K562 (cell line): ENCODE measurements at regions not wholly inside any gene's neighbourhood (a gene's known extent, or its start where the extent isn't known, plus 50 kb on each side); places are given as distances from the start of the nearest gene placed in this dataset.

Experiments used
- ATAC-seq: fragments of 200-7000 bp; cut with Tn5 transposase; 3 replicates; pipeline ENCODE4 v1.9.1; 2020; ENCODE audit warnings: moderate library complexity
- BruUV-seq: library from RNA; stranded (reverse); fragments of 400-500 nt; replicated peaks from 2 replicates; lab custom pipeline; 2021; lab: Mats Ljungman, UMichigan
- CTCF ChIA-PET: fragments of 300-600 bp; formaldehyde crosslinking; extraction: SDS; loops from one replicate; lab custom pipeline; 2021; ENCODE audit warnings: low intra/inter-chr PET ratio; lab: Yijun Ruan, JAX
- POLR2A ChIA-PET: fragments of 300-600, 350-650 bp; sonication (Branson Sonifier 250); formaldehyde crosslinking; extraction: SDS; loops from one replicate; lab custom pipeline; 2021; ENCODE audit warnings: antibody characterized with exemption, inconsistent platforms; lab: Yijun Ruan, JAX
- DNase-seq, 4 experiments: peaks; one replicate each; pipeline versions ENCODE4 v3.0.0 to v3.0.0-alpha.2; 2011 to 2018; ENCODE audit warnings: low spot score in 3 of 4, mixed read lengths in 3 of 4; ENCODE audit errors: extremely low read depth in 1 of 4
- FAIRE-seq: peaks from 2 replicates; lab custom pipeline; 2011; peaks lifted over from hg19 to GRCh38; lab: Jason Lieb, UNC
- H2AFZ ChIP-seq: 2 replicates; pipeline ENCODE4 v1.6.0; 2011; ENCODE audit warnings: low read depth, low read length, control low read depth, inconsistent platforms
- H3K27ac ChIP-seq: fragments of 200-600 bp; 3 replicates; pipeline ENCODE4 v1.8.0; 2011; ENCODE audit warnings: low read depth, mild to moderate bottlenecking, control low read depth, inconsistent platforms, low read length, moderate library complexity, mixed read lengths; ENCODE audit errors: extremely low read depth
- H3K27me3 ChIP-seq, 2 experiments: fragments of 300-600 bp in 1 of 2; 2 replicates in 1 of 2; 3 replicates in 1 of 2; pipeline versions ENCODE4 v1.6.0 to v1.8.0; 2011; ENCODE audit warnings: inconsistent platforms in 2 of 2, low read length in 2 of 2, mild to moderate bottlenecking in 1 of 2, mixed read lengths in 1 of 2, moderate library complexity in 1 of 2; ENCODE audit not compliant: control insufficient read depth in 2 of 2, insufficient read depth in 2 of 2
- H3K36me3 ChIP-seq: fragments of 300-600 bp; 3 replicates; pipeline ENCODE4 v1.8.0; 2011; ENCODE audit warnings: mild to moderate bottlenecking, low read length, inconsistent platforms; ENCODE audit not compliant: control insufficient read depth, insufficient read depth
- H3K4me1 ChIP-seq, 2 experiments: fragments of 200-600 bp in 1 of 2; replicated peaks in 1 of 2; 2 replicates in 1 of 2; 3 replicates in 1 of 2; pipeline versions ENCODE4 v1.5.1 to v1.8.0; 2011; ENCODE audit warnings: inconsistent platforms in 2 of 2, low read length in 2 of 2, mild to moderate bottlenecking in 1 of 2, mixed read lengths in 1 of 2, moderate library complexity in 1 of 2; ENCODE audit not compliant: control insufficient read depth in 2 of 2, insufficient read depth in 2 of 2
- H3K4me2 ChIP-seq: 2 replicates; pipeline ENCODE4 v1.6.1; 2011; ENCODE audit warnings: low read length, control low read depth, inconsistent platforms, mixed read lengths; ENCODE audit not compliant: insufficient read depth
- H3K4me3 ChIP-seq: fragments of 200-600 bp; sonication (generic), shearing (Covaris generic); 2 replicates; pipeline ENCODE4 v1.5.1; 2016; ENCODE audit warnings: control low read depth, inconsistent platforms
- H3K79me2 ChIP-seq: fragments of 200-600 bp; 3 replicates; pipeline ENCODE4 v1.8.0; 2011; ENCODE audit warnings: low read length, inconsistent platforms; ENCODE audit not compliant: control insufficient read depth, insufficient read depth
- H3K9ac ChIP-seq, 2 experiments: 2 replicates each; pipeline versions ENCODE4 v1.6.0 to v1.6.1; 2011; ENCODE audit warnings: low read depth in 2 of 2, low read length in 2 of 2, control low read depth in 1 of 2, inconsistent platforms in 1 of 2, mild to moderate bottlenecking in 1 of 2, mixed read lengths in 1 of 2; ENCODE audit not compliant: insufficient read depth in 1 of 2
- H3K9me1 ChIP-seq: one replicate; pipeline ENCODE4 v1.6.0; 2011; ENCODE audit warnings: inconsistent platforms, mild to moderate bottlenecking, low read length, moderate library complexity; ENCODE audit not compliant: control insufficient read depth, insufficient read depth
- H3K9me3 ChIP-seq: replicated peaks from 2 replicates; pipeline ENCODE4 v1.5.1; 2011; ENCODE audit warnings: low read depth, low read length, inconsistent platforms; ENCODE audit not compliant: control insufficient read depth, insufficient read depth
- H4K20me1 ChIP-seq: replicated peaks from 2 replicates; pipeline ENCODE4 v1.6.1; 2011; ENCODE audit warnings: low read length, inconsistent platforms, mixed read lengths; ENCODE audit not compliant: control insufficient read depth, insufficient read depth
- CBX3 ChIP-seq, 2 experiments: IDR thresholded peaks; 1 replicate in 1 of 2; 2 replicates in 1 of 2; pipeline ENCODE4 v1.6.1; 2012; ENCODE audit warnings: inconsistent platforms in 2 of 2, low read length in 2 of 2, borderline replicate concordance in 1 of 2, control low read depth in 1 of 2
- DPF2 ChIP-seq: fragments of 450-650 bp; IDR thresholded peaks from 2 replicates; pipeline ENCODE4 v1.6.1; 2016
- HOXB6 ChIP-seq: fragments of 250-450 bp; sonication (Bioruptor Pico); IDR thresholded peaks from 2 replicates; pipeline ENCODE4 v1.5.1; 2022; ENCODE audit warnings: mild to moderate bottlenecking, borderline replicate concordance
- MYC ChIP-seq, 2 experiments: fragments of 250-450 bp in 1 of 2; sonication (Bioruptor Pico) in 1 of 2; IDR thresholded peaks; 2 replicates each; pipeline versions ENCODE4 v1.5.1 to v1.6.1; 2012 to 2021; ENCODE audit warnings: low read depth in 2 of 2, borderline replicate concordance in 1 of 2, improper control_type of control experiment in 1 of 2, low read length in 1 of 2, mild to moderate bottlenecking in 1 of 2, moderate library complexity in 1 of 2
- NFIX ChIP-seq: fragments of 250-450 bp; sonication (Bioruptor Pico); IDR thresholded peaks from 2 replicates; pipeline ENCODE4 v1.4.0; 2020; ENCODE audit warnings: low read depth, mild to moderate bottlenecking, moderate library complexity
- WGBS: fragments of 100-300 bp; shearing (Covaris generic); methylation state at CpG from one replicate; pipeline ENCODE4 v1.1.6; 2016; ENCODE audit warnings: low coverage, mixed read lengths; ENCODE audit not compliant: insufficient coverage; ENCODE audit errors: missing lambda C conversion rate; 5-methylcytosine and 5-hydroxymethylcytosine counted together
- in situ Hi-C: fragments of 300-500 bp; cut with MboI; formaldehyde crosslinking; loops from 4 replicates; pipeline ENCODE4 v1.15.0; 2018; ENCODE audit warnings: inconsistent platforms, mixed read lengths
- intact Hi-C: fragments of 100-400 bp; cut with micrococcal nuclease; formaldehyde crosslinking; loops from 2 replicates; pipeline ENCODE4 v1.14.2; 2022
- TF ChIP-seq, protein P1 (sequence below): fragments of 250-450 bp; sonication (Bioruptor Pico); IDR thresholded peaks from 2 replicates; pipeline ENCODE4 v1.8.0; 2021; ENCODE audit warnings: mild to moderate bottlenecking, moderate library complexity
- TF ChIP-seq, protein P2 (sequence below): fragments of 250-450 bp; sonication (Bioruptor Pico); IDR thresholded peaks from 2 replicates; pipeline ENCODE4 v1.5.0; 2022; ENCODE audit warnings: mild to moderate bottlenecking
- TF ChIP-seq, protein P3 (sequence below), 2 experiments: IDR thresholded peaks; 2 replicates each; pipeline ENCODE4 v1.6.1; 2011; ENCODE audit warnings: borderline replicate concordance in 1 of 2, control low read depth in 1 of 2, low read depth in 1 of 2, low read length in 1 of 2, mild to moderate bottlenecking in 1 of 2, mixed read lengths in 1 of 2, moderate library complexity in 1 of 2; ENCODE audit not compliant: insufficient read depth in 1 of 2, insufficient read length in 1 of 2, poor library complexity in 1 of 2, severe bottlenecking in 1 of 2; ENCODE audit errors: extremely low read depth in 1 of 2
- TF ChIP-seq, protein P4 (sequence below): fragments of 450-650 bp; formaldehyde crosslinking; IDR thresholded peaks from 2 replicates; pipeline ENCODE4 v1.4.0; 2022; ENCODE audit warnings: missing genetic modification characterization
- TF ChIP-seq, protein P5 (sequence below): sonication (generic); formaldehyde crosslinking; IDR thresholded peaks from 2 replicates; pipeline ENCODE4 v1.9.0; 2022; ENCODE audit warnings: mild to moderate bottlenecking, missing genetic modification reagents

DNA sequence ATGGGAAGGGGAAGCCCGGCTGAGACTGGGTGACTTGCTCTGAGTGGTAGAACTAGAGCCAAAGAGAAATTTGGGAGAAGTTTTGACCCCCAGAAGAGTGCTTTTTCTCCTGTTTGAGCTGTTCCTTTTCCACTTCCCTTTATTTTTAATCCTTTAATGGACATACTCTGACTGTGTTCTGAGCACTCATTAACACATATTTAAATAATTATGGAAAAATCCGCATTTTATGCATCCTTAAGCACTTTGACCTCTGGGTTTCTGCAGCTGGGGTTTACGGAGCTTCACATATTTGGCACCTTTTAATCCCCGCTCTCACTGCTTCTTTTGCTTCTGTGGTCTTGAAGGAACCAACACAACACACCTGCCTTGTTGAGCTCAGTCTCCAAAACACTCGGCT, 114.7 kb downstream of the FOXL1 start (continued):
- TF ChIP-seq, protein P1, sequence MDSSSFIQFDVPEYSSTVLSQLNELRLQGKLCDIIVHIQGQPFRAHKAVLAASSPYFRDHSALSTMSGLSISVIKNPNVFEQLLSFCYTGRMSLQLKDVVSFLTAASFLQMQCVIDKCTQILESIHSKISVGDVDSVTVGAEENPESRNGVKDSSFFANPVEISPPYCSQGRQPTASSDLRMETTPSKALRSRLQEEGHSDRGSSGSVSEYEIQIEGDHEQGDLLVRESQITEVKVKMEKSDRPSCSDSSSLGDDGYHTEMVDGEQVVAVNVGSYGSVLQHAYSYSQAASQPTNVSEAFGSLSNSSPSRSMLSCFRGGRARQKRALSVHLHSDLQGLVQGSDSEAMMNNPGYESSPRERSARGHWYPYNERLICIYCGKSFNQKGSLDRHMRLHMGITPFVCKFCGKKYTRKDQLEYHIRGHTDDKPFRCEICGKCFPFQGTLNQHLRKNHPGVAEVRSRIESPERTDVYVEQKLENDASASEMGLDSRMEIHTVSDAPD, result no peak
- TF ChIP-seq, protein P2, sequence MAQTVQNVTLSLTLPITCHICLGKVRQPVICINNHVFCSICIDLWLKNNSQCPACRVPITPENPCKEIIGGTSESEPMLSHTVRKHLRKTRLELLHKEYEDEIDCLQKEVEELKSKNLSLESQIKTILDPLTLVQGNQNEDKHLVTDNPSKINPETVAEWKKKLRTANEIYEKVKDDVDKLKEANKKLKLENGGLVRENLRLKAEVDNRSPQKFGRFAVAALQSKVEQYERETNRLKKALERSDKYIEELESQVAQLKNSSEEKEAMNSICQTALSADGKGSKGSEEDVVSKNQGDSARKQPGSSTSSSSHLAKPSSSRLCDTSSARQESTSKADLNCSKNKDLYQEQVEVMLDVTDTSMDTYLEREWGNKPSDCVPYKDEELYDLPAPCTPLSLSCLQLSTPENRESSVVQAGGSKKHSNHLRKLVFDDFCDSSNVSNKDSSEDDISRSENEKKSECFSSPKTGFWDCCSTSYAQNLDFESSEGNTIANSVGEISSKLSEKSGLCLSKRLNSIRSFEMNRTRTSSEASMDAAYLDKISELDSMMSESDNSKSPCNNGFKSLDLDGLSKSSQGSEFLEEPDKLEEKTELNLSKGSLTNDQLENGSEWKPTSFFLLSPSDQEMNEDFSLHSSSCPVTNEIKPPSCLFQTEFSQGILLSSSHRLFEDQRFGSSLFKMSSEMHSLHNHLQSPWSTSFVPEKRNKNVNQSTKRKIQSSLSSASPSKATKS (CRISPR knock-in tag), result no peak
- TF ChIP-seq NFIX (CRISPR knock-in tag), result no peak
- TF ChIP-seq HOXB6, result no peak
- no peak for TF ChIP-seq CBX3 (IDR thresholded peaks at IDR 0.05; ENCODE audit: borderline replicate concordance in 1 of 2, low read length in 2 of 2)
- TF ChIP-seq, all 486 proteins: peak for 0

DNA sequence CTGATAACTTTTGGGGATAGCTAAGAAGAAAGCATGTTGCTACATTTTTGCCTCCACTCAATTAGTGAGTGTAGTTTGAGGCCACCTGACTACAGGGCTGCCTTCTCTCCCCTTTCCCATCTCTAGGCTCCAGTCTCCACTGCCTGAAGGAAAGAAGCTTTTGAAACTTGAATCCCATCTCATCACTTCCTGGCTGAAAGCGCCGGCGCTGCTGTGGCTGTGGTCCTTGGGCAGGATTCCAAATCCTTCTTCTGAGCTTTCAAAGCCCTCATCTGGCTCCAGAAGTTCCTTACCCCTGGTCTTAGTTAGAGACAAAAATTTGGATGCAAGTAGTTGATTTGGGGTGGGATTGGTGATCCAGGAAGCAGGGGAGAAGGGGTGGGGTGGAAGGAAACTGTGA, 119.4 kb downstream of the FOXL1 start:
- POLR2A ChIA-PET, result no interaction called here

More for the DNA sequence above, 119.4 kb downstream of the FOXL1 start:
- Histone ChIP-seq H2AFZ (no peak overlapping the region), H3K27ac (no peak overlapping the region), H3K36me3 (no peaks in the 10 kb centered on the region), H3K4me3 (no peak overlapping the region), H3K9ac (no peak overlapping the region), H3K4me2 (no peak overlapping the region), H3K79me2 (no peaks in the 10 kb centered on the region), H3K9me3 (no peaks in the 10 kb centered on the region), H3K9me1 (no peaks in the 10 kb centered on the region), H3K4me1 (no peaks in the 10 kb centered on the region), H4K20me1 (no peaks in the 10 kb centered on the region), H3K27me3 (peaks cover 28 to 60% of the 10 kb centered on the region in 2 experiments)
- no peak for DNase-seq
- CTCF ChIA-PET, result no interaction called here
- in situ Hi-C loops, result no loop called here
- intact Hi-C loops, result no loop called here
- TF ChIP-seq, protein P3, sequence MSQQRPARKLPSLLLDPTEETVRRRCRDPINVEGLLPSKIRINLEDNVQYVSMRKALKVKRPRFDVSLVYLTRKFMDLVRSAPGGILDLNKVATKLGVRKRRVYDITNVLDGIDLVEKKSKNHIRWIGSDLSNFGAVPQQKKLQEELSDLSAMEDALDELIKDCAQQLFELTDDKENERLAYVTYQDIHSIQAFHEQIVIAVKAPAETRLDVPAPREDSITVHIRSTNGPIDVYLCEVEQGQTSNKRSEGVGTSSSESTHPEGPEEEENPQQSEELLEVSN (IDR thresholded peaks at IDR 0.05; ENCODE audit: borderline replicate concordance in 1 of 2, extremely low read depth in 1 of 2, insufficient read depth in 1 of 2, insufficient read length in 1 of 2, low read depth in 1 of 2, low read length in 1 of 2, poor library complexity in 1 of 2, severe bottlenecking in 1 of 2), result no peak
- no peak for TF ChIP-seq DPF2
- no peak for TF ChIP-seq MYC (IDR thresholded peaks at IDR 0.05; ENCODE audit: low read depth, low read length)
- TF ChIP-seq MYC (CRISPR knock-in tag; IDR thresholded peaks at IDR 0.05; ENCODE audit: borderline replicate concordance, low read depth), result no peak
- TF ChIP-seq, protein P4, sequence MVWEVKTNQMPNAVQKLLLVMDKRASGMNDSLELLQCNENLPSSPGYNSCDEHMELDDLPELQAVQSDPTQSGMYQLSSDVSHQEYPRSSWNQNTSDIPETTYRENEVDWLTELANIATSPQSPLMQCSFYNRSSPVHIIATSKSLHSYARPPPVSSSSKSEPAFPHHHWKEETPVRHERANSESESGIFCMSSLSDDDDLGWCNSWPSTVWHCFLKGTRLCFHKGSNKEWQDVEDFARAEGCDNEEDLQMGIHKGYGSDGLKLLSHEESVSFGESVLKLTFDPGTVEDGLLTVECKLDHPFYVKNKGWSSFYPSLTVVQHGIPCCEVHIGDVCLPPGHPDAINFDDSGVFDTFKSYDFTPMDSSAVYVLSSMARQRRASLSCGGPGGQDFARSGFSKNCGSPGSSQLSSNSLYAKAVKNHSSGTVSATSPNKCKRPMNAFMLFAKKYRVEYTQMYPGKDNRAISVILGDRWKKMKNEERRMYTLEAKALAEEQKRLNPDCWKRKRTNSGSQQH (CRISPR knock-in tag), result no peak
- TF ChIP-seq, protein P5, sequence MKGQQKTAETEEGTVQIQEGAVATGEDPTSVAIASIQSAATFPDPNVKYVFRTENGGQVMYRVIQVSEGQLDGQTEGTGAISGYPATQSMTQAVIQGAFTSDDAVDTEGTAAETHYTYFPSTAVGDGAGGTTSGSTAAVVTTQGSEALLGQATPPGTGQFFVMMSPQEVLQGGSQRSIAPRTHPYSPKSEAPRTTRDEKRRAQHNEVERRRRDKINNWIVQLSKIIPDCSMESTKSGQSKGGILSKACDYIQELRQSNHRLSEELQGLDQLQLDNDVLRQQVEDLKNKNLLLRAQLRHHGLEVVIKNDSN, result no peak
- FAIRE-seq, result no peak
- no TSS peak for BruUV-seq
- WGBS, result 0% methylated on average over 3 of the region's 3 CpGs
- ATAC-seq, result no peak
